Amniotic stem cell (primary cell): ENCODE measurements at regions not wholly inside any gene's neighbourhood (a gene's known extent, or its start where the extent isn't known, plus 50 kb on each side); places are given as distances from the start of the nearest gene placed in this dataset.
"Not testable (repeated sequence)": the region's sequence is repeated elsewhere in the genome, so short reads cannot be mapped to it uniquely, and the experiment has no call there.

Experiments used
- DNase-seq: peaks from one replicate; lab custom pipeline; 2025; lab: John Stamatoyannopoulos, UW

GRCh38 chr14:34381304-34381703 lies 80.7 kb downstream of the SPTSSA start:
- not testable (repeated sequence) for DNase-seq

- no peak for DNase-seq
These were observed 81.6 kb downstream of the SPTSSA start for GRCh38 chr14:34380471-34380845.

GRCh38 chr14:34379816-34380470 lies 82.1 kb downstream of the SPTSSA start:
- DNase-seq, result no peak

DNA sequence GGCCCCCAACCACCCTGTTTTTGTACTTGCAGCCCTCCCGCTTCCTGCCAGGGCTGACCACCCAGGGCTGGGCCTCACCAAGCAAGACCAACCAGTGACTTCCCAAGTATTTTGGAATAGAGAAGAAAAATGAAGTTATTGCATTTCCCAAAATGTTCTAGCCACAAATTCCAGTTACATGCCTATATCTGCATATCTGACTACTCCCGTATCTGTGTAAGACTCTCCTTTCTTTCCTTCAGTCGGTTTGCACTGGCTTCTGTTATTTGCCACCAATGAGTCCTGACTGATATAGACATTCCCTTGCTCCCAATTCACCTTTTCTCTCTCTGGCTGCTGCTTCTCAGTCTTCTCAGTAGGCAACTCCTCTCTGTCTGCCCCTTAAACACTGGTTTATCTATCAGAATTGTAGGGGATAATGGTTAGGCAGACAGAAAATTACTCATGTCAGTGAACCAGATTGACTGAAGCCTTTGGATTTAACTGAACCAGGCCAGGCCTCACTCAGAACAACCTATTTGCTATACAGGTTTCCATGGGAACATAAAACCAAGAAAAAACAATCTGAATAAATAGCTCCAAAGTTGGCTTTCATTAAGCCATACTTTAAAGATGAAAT lies 85.3 kb downstream of the SPTSSA start:
- no peak for DNase-seq

GRCh38 chr14:34374998-34375740 lies 86.9 kb downstream of the SPTSSA start:
- DNase-seq, result no peak

- no peak for DNase-seq
These were observed 88.8 kb downstream of the SPTSSA start for GRCh38 chr14:34373191-34373590.

DNA sequence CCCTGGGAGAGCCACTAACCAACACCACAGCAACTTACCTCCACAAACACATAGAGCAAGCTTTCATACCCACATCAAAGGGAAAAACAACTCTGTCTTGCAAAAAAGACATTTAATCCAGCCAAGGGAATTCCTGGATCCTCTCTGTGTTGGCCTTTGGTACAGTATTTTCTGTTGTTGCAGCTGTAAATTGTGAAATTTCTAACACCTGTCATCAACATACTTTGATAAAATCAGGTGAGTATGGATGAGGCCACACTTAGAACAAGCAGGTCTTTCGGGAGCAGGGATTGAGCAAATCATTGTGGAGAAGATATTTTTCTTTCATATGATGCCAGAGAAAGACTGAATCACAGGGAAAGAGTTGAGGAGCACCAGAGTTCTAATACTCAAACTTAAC lies 89.3 kb downstream of the SPTSSA start:
- no peak for DNase-seq

- DNase-seq, result no peak
These were observed 92.4 kb downstream of the SPTSSA start for GRCh38 chr14:34369648-34370030.

DNA sequence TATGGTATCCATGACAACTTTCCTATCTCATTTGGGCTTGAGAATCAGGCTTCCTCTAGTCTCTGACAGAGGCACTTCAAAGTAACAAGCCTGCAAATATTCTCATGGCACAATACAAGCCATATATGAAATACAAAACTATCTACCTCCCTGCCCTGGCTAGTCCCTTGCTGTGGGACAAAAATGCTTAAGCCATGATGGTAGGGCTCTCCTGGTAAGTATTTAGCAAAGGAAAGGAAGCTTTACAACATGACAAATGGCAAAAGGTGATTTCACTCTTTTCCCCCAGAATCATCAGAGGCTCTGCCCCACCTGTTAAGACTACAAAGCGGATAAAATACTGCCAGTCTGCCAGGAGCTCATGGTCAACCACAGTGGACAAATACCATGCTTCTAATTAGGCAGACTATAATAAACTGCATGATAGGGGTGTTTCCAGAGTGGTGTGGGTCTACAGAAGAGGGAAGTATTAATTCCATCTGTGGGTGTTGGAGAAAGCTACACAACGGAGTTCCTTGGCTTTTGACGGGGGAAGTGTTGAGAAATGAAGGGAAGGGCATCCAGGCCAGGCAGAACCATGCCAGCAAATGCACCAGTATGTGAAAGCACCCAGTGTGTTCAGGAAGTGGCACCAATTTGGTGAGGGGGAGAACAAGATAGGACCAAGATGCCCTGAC lies 92.9 kb downstream of the SPTSSA start:
- no peak for DNase-seq

GRCh38 chr14:34368115-34368970 lies 93.7 kb downstream of the SPTSSA start:
- no peak for DNase-seq

DNA sequence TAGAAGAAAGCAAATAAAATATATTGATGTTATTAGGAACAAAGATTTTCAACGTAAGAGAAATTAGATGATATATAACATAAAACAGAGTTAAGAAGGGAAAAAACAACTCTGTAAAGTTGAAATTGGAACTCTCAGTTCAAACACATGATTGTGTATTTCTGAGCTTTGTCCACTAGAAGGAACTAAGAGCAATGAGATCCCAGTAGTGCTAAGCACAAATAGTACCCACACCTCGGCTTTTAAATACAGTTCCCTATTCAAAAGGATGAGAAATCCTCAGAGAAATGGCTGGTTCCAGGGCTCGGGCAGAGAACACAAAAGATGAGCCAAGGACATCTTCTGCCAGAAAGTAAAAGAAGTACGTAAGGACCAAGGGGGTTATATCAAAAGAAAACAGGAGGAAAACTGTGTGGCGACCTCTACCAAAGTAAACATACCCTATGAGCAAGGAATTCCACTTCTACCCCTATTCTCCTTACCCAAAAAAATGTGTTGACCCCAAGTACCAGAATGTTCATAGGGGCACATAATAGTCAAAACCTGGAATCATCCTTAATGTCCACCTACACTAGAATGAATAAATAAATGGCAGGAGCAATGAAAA lies 96.6 kb downstream of the SPTSSA start:
- no peak for DNase-seq

DNA sequence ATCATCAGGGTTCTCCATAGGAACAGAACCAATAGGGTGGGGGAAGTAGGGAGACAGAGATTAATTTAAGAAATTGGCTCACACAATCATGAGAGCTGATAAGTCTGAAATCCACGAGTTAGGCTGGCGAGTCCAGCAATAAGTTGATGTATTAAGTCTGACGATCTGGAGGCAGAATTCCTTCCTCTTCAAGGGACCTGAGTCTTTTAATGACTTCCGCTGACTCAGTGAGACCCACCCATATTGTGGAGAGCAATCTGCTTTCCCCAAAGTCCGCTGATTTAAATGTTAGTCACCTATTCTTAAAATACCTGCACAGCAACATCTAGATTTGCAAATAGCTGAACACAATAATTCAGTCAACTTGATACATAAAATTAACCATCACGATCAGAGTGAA lies 97.8 kb downstream of the SPTSSA start:
- no peak for DNase-seq

GRCh38 chr14:34363733-34364134 lies 98.3 kb downstream of the SPTSSA start:
- DNase-seq, result no peak

GRCh38 chr14:34362641-34363251 lies 99.3 kb downstream of the SPTSSA start:
- no peak for DNase-seq

DNA sequence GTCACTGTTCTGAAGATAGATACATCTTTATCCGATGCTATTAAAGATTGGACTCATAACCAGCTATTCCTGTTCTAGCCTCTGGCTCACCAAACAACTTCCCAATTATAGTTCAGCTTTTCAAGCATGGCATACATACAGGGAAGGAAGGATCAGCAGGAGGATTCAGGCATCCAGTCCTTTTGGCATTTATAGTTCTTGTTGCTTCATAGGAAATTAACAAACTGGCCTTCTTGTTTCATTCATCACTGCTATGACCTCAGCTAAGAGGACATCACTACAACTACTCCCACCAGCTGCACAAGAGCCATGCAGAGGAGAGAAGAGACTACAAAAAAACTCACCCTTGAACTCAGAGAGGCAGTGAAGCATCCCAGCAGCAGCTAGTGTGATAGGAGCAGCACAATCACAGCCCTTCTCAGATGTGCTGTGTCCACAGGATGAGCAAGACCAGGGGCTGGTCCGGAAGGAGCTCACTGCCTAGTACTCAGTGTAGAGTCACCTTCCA lies 100.5 kb downstream of the SPTSSA start:
- DNase-seq, result no peak

- DNase-seq, result no peak
These were observed 102.5 kb downstream of the SPTSSA start for GRCh38 chr14:34359420-34360117.

GRCh38 chr14:34356264-34356654 lies 105.8 kb downstream of the SPTSSA start:
- no peak for DNase-seq

- peak; percentile 25 for DNase-seq
These were observed 106.3 kb downstream of the SPTSSA start for GRCh38 chr14:34355584-34356263.

DNA sequence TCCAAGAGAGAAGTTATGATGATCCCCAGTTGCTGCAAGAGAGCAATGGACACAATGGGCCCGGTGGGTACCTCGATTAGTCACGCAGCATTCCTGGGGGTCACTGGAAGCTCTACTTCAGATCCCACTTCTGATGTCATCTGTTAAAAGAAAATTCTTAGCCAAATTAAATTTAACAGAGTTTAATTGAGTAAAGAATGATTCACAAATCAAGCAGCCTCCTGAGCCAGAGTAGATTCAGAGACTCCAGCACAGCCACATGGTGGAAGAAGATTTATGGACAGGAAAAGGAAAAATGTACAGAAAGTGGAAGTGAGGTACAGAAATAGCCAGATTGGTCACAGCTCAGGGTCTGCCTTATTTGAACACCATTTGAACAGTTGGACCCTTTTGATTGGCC lies 107.5 kb downstream of the SPTSSA start:
- DNase-seq, result no peak

DNA sequence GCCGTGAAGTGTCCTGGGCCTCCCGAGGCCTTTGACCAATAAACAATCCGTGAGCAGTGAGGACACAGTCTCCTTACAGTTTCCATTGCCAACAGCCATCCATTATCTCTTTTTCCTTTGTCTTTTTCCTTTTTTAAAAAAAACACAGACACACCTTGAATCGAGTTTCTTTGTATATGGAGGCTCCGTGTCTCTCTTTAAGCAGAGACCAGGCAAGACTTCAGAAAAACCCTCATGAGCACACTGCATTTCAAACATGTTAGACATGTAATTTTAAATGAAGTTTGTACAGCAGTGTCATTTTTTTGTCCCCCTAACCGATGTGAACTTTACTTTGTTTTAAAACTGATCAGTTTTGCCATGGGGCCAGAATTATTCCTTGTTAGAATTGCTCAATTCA lies 111.1 kb downstream of the SPTSSA start:
- DNase-seq, result no peak
